Glomerular endothelial cell (primary cell): ENCODE measurements at regions not wholly inside any gene's neighbourhood (a gene's known extent, or its start where the extent isn't known, plus 50 kb on each side); places are given as distances from the start of the nearest gene placed in this dataset.
"Not testable (repeated sequence)": the region's sequence is repeated elsewhere in the genome, so short reads cannot be mapped to it uniquely, and the experiment has no call there.

Experiments used
- DNase-seq: peaks from one replicate; pipeline ENCODE4 v3.0.0-alpha.2; 2011; ENCODE audit warnings: low read depth, low spot score; ENCODE audit errors: extremely low read depth

- no peak for DNase-seq
Measured at GRCh38 chr1:213702703-213703102, 285.1 kb upstream of the PROX1 start.

- no peak for DNase-seq
Measured at GRCh38 chr1:213704941-213705340, 282.8 kb upstream of the PROX1 start.

DNA sequence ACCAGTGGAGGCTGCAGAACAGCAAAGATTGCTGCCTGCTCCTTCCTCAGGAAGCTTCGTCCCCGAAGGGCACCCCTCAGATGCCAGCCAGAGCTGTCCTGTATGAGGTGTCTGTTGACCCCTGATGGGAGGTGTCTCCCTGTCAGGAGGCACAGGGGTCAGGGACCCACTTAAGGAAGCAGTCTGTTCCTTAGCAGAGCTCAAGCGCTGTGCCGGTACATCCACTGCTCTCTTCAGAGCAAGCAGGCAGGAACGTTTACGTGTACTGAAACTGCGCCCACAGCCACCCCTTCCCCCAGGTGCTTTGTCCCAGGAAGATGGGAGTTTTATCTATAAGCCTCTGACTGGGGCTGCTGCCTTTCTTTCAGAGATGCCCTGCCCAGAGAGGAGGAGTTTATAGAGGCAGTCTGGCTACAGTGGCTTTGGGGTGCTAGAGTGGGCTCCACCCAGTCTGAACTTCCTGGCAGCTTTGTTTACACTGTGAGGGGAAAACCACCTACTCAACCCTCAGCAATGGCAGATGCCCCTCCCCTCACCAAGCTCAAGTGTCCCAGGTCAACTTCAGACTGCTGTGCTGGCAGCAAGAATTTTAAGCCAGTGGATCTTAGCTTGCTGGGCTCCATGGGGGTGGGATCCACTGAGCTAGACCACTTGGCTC is 275.8 kb upstream of the PROX1 start:
- not testable (repeated sequence) for DNase-seq

- DNase-seq: no peak
Measured at GRCh38 chr1:213714645-213715044, 273.1 kb upstream of the PROX1 start.

DNA sequence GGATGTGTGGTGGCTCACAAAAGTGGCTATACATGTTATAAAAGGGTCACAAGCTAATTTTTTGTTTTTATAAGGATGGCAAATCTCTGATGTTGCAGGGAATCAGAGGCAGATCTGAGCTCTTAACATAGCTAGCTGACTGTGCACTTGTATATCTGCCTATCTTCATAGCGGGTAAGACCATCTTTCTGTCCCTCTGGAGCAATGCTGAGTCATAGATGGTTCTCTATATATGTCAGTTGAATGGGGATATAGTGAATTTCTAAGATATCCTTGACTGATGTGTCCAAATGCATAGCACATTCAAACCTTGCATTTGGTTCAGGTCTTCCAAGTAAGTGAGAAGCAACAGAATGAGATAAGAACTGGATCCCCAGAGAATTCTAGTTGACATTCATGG is 272.6 kb upstream of the PROX1 start:
- DNase-seq: no peak

- DNase-seq: no peak
Measured at GRCh38 chr1:213719462-213719861, 268.3 kb upstream of the PROX1 start.

- DNase-seq: no peak
Measured at GRCh38 chr1:213720032-213720431, 267.7 kb upstream of the PROX1 start.

- DNase-seq: no peak
Measured at GRCh38 chr1:213723187-213723586, 264.6 kb upstream of the PROX1 start.

- no peak for DNase-seq
Measured at GRCh38 chr1:213724640-213725536, 262.9 kb upstream of the PROX1 start.

GRCh38 chr1:213727853-213728592 is 259.8 kb upstream of the PROX1 start:
- DNase-seq: no peak

DNA sequence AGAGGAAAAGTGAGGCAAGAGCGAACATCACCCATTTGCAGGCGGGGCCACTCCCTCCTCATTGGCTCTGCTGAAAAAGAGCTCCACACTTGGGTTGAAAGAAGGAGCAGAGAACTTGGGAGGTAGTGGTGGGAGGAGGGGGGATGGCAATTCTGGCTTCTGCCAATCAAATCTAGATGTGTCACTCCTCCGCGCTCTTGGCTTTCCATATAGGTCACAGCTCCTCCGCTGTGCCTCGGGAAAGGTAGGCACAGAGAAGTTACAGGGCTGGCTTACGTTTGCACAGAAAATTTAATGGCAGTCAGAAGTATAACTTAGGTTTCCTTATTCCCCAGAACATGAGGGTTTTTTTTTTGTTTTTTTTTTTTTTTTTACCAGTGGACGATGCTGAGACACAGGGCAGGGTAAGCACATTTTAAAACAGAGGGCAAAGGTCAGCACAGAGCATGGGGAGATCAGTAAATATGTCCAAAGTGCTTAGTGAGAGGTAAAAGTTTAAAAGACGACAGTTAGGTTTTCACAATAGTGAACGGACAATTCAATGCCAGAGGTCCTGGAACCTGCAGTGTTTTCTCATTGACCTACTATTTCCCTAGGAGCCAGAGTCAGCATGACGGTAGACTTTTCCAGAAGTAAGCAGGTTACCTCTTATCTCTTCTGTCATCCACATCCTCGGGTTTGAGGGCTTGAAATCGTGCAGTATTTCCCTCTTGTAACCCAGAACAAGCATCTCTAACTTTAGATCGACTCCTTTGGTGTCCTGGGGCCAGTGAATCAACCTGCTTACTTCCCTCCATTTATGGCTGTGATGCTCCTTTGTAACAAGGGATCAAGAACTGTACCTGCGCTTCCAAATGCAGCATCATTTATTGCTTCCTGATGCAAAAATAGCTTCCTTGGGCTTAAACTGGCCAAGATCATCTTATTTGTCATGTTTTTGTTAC is 258.9 kb upstream of the PROX1 start:
- no peak for DNase-seq

DNA sequence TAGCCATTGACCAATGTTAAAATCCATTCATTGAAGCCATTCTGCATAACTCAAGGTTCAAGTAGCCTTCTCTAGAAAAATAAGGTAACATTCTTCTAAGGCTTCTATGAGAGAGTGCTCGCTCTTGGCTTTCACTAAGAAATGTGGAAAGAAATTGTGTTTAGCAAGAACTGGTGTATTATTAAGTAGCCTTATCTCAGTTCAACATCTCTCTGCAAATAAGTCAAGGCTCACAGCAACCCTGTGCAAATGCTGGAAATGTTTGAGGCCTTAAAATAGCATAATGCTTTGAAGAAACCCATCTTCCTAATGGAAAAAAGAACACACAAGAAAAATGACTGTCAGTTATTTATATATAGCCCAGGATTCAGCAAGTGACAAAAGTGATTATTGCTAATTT is 254.1 kb upstream of the PROX1 start:
- no peak for DNase-seq

GRCh38 chr1:213737398-213738035 is 250.3 kb upstream of the PROX1 start:
- DNase-seq: no peak

DNA sequence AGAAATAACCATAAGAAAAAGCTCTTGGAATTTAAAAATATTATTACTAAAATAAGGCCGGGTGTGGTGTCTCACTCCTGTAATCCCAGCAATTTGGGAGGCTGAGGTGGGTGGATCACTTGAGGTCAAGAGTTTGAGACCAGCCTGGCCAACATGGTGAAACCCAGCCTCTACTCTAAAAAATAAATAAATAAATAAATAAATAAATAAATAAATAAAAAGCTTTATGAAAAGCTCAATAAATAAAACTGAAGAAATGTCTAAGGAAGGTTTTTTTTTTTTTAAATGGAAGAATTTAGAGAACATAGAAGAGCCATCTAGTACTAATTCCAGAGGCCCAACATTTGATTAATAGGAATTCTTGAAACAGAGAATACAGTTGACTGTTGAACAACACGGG is 249.1 kb upstream of the PROX1 start:
- DNase-seq: no peak

- DNase-seq: no peak
Measured at GRCh38 chr1:213742992-213743391, 244.8 kb upstream of the PROX1 start.

DNA sequence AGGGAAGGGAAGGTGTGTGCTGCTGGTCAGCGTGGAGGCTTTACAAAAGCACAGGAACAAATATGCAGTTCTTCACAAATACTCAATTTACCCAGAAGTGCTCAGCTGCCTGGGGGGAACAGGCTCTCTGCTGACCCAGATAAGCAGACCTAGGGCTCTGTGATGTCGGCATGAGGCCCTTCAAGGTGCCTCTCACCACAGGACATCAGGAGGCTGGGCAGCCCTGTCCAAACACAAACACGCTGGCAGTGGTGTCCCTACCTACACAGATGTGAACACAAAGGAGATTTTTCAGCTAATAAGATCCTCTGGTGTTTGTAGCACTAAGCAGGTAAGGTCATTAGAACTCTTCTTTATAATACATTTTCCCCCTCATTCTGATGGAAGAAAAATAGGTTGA is 243.0 kb upstream of the PROX1 start:
- no peak for DNase-seq

GRCh38 chr1:213745451-213745850 is 242.3 kb upstream of the PROX1 start:
- no peak for DNase-seq

GRCh38 chr1:213749558-213749957 is 238.2 kb upstream of the PROX1 start:
- DNase-seq: no peak

- no peak for DNase-seq
Measured at GRCh38 chr1:213750231-213751063, 237.3 kb upstream of the PROX1 start.
